HepG2 (cell line): ENCODE measurements at regions not wholly inside any gene's neighbourhood (a gene's known extent, or its start where the extent isn't known, plus 50 kb on each side); places are given as distances from the start of the nearest gene placed in this dataset.
"Not testable (repeated sequence)": the region's sequence is repeated elsewhere in the genome, so short reads cannot be mapped to it uniquely, and the experiment has no call there.

Source experiments
- ATAC-seq: fragments of 200-7000 bp; cut with Tn5 transposase; 3 replicates; pipeline ENCODE4 v1.9.1; 2020; ENCODE audit warnings: mild to moderate bottlenecking, moderate library complexity
- BruUV-seq: library from RNA; stranded (reverse); fragments of 400-500 nt; replicated peaks from 2 replicates; lab custom pipeline; 2021; lab: Mats Ljungman, UMichigan
- CTCF ChIA-PET: fragments of 300-600 bp; formaldehyde crosslinking; extraction: SDS; loops from one replicate; lab custom pipeline; 2021; ENCODE audit warnings: low total read pairs, inconsistent platforms, low intra/inter-chr PET ratio; lab: Yijun Ruan, JAX
- POLR2A ChIA-PET: fragments of 350-600 bp; sonication (Branson Sonifier 250); formaldehyde crosslinking; loops from one replicate; lab custom pipeline; 2020; ENCODE audit warnings: antibody characterized with exemption, inconsistent platforms; lab: Yijun Ruan, JAX
- DNase-seq: peaks from one replicate; pipeline ENCODE4 v3.0.0-alpha.2; 2015; ENCODE audit warnings: low spot score
- FAIRE-seq: peaks from 3 replicates; lab custom pipeline; 2011; peaks lifted over from hg19 to GRCh38; lab: Jason Lieb, UNC
- H2AFZ ChIP-seq: one replicate; pipeline ENCODE4 v1.6.1; 2011; ENCODE audit warnings: low read length, inconsistent platforms
- H3K27ac ChIP-seq: fragments of 300-600 bp; 3 replicates; pipeline ENCODE4 v1.8.0; 2011; ENCODE audit warnings: mixed run types, mild to moderate bottlenecking, mixed read lengths, low read length, inconsistent platforms; ENCODE audit not compliant: insufficient read depth; ENCODE audit errors: extremely low read length
- H3K27me3 ChIP-seq, 2 experiments: fragments of 200-600 bp in 1 of 2; 2 replicates in 1 of 2; 3 replicates in 1 of 2; pipeline versions ENCODE4 v1.6.0 to v1.8.0; 2011; ENCODE audit warnings: low read length in 2 of 2, mild to moderate bottlenecking in 2 of 2, moderate library complexity in 2 of 2, inconsistent platforms in 1 of 2; ENCODE audit not compliant: insufficient read depth in 2 of 2, control insufficient read depth in 1 of 2
- H3K36me3 ChIP-seq, 2 experiments: fragments of 200-600 bp in 1 of 2; replicated peaks in 1 of 2; 2 replicates in 1 of 2; 3 replicates in 1 of 2; pipeline versions ENCODE4 v1.5.1 to v1.8.0; 2011; ENCODE audit warnings: low read length in 2 of 2, inconsistent platforms in 1 of 2; ENCODE audit not compliant: insufficient read depth in 2 of 2, control insufficient read depth in 1 of 2
- H3K4me1 ChIP-seq: 2 replicates; pipeline ENCODE4 v1.5.1; 2012; ENCODE audit warnings: low read length, inconsistent platforms; ENCODE audit not compliant: insufficient read depth
- H3K4me2 ChIP-seq: 2 replicates; pipeline ENCODE4 v1.6.0; 2011; ENCODE audit warnings: low read depth, low read length, inconsistent platforms
- H3K4me3 ChIP-seq, 3 experiments: fragments of 200-600 bp in 1 of 3; sonication (generic), shearing (Covaris generic) in 1 of 3; replicated peaks in 1 of 3; 2 replicates each; pipeline ENCODE4 v1.5.1; 2011 to 2016; ENCODE audit warnings: low read length in 3 of 3, inconsistent platforms in 2 of 3, low read depth in 2 of 3, mild to moderate bottlenecking in 2 of 3, control low read depth in 1 of 3, mixed read lengths in 1 of 3; ENCODE audit not compliant: insufficient read depth in 1 of 3
- H3K79me2 ChIP-seq: one replicate; pipeline ENCODE4 v1.6.1; 2011; ENCODE audit warnings: low read length, inconsistent platforms; ENCODE audit not compliant: insufficient read depth
- H3K9ac ChIP-seq: 2 replicates; pipeline ENCODE4 v1.6.0; 2011; ENCODE audit warnings: mild to moderate bottlenecking, low read depth, low read length, inconsistent platforms; ENCODE audit not compliant: insufficient read depth
- H3K9me3 ChIP-seq: 2 replicates; pipeline ENCODE4 v1.5.1; 2012; ENCODE audit warnings: mild to moderate bottlenecking, low read length
- H4K20me1 ChIP-seq: 2 replicates; pipeline ENCODE4 v1.6.0; 2011; ENCODE audit warnings: inconsistent platforms, mild to moderate bottlenecking, low read length, moderate library complexity; ENCODE audit not compliant: insufficient read depth
- WGBS: methylation state at CpG from one replicate; pipeline ENCODE4 v1.1.6; 2017; ENCODE audit warnings: low lambda C conversion rate; 5-methylcytosine and 5-hydroxymethylcytosine counted together
- in situ Hi-C: cut with HindIII; loops from 2 replicates; pipeline ENCODE4 v1.10.0; 2017; ENCODE audit warnings: low pct_unique_long_range_greater_than_20kb; ENCODE audit not compliant: extremely low pct_ligation_motif_present
- intact Hi-C: fragments of 100-400 bp; cut with micrococcal nuclease; formaldehyde crosslinking; loops from one replicate; pipeline ENCODE4 v1.10.0; 2022; ENCODE audit not compliant: unreplicated experiment

DNA sequence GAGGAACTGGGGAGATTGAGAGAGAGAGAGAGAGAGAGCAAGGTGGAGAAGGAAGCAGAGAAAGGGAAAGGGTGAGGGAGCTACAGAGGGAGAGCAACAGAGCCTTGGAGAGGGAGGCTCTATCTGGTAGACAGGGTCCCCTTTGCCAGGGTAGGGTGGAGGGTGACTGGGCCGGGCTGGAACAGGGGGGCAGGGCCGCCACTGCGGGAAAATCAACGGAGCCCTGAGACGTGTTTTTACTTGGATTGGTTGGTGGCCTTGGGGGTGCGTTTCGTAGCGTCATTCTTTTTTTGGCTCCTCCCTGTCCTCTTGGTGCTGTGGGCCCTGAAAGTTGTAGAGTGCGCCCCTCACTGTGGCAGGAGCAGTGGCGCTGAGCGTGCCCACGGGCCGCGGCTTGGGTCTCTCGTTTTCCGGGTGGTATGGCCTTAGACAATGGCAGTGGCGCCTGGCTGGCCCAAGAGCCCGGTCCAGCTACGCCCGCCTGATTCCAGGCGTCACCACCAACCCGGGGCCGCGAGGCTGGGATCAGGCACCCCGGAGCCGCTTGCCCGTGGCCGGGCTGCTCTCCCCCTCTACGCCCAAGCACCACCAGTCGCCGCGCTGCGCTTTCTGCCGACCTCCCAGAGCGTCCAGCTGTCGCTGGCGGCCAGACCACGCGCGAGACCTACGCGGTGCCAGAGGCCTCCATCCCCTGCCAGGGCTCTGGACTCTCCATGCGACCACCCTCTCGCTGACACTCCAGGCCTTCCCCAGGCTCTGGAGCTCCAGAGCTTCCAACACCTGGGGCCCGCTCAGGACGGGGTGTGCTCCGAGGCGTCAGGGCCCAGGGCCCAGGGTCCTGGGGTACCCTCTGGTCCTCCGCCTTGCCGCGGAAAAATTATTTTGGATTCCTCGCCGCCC is 443.8 kb upstream of the DEFB115 start:
- 70% methylated on average over 53 of the region's 53 CpGs for WGBS
- H3K79me2 ChIP-seq, H3K4me2 ChIP-seq, FAIRE-seq, CTCF ChIA-PET, H3K36me3 ChIP-seq, H3K9ac ChIP-seq, H3K27me3 ChIP-seq, H3K27ac ChIP-seq, H3K4me3 ChIP-seq, DNase-seq, BruUV-seq, H4K20me1 ChIP-seq, H2AFZ ChIP-seq, H3K4me1 ChIP-seq, in situ Hi-C loops, intact Hi-C loops, POLR2A ChIA-PET: not testable (repeated sequence)
- H3K9me3 ChIP-seq = peaks cover 31% of the 10 kb centered on the region
- ATAC-seq = peak; percentile 36

DNA sequence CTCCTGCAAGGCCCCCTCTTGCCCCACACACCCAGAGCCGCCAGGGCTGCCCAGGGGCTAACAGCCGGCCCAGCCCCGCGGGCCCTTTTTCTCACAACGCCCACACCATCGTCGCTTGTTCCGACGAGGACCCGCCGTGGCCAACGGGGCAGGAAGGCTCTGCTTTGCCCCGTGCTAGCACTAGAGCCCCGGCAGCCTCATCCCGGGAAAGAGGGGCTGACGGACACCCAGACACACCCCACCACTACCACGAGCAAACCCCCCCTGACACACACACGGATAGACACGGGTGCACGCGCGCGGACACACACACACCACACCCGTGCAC is 443.2 kb upstream of the DEFB115 start:
- ATAC-seq = peak; percentile 45
- H3K36me3 ChIP-seq, H2AFZ ChIP-seq, CTCF ChIA-PET, H3K4me1 ChIP-seq, H3K4me2 ChIP-seq, intact Hi-C loops, in situ Hi-C loops, H3K4me3 ChIP-seq, H3K27me3 ChIP-seq, BruUV-seq, H3K27ac ChIP-seq, POLR2A ChIA-PET, DNase-seq, FAIRE-seq, H4K20me1 ChIP-seq, H3K9ac ChIP-seq, H3K79me2 ChIP-seq: not testable (repeated sequence)
- WGBS = 60% methylated on average over 24 of the region's 24 CpGs
- H3K9me3 ChIP-seq = peaks cover 31% of the 10 kb centered on the region

DNA sequence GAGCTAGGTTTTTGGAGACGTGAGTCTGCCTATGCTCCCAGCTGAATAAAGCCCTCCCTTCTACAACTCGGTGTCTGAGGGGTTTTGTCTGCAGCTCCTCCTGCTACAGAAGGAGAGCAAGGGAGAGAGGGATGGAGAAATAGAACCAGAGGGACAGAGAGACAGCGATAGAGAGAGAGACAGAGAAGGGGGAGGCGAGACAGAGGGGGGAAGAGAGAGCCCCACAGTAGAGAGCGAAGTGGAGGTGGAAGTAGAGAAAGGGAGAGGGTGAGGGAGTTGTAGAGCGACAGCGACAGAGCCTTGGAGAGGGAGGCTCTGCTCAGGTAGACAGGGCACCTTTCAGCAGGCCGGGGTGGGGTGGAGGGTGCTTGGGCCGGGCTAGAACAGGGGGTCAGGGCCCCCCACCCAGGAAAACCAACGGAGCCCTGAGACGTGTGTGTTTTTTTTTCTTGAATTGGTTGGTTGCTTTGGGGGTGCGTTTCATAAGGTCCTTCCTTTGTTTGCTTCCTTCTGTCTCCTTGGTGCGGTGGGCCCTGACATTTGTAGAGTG is 442.4 kb upstream of the DEFB115 start:
- POLR2A ChIA-PET, H3K27ac ChIP-seq, DNase-seq, H3K9ac ChIP-seq, H3K79me2 ChIP-seq, H3K4me3 ChIP-seq, BruUV-seq, intact Hi-C loops, H3K4me1 ChIP-seq, FAIRE-seq, H2AFZ ChIP-seq, in situ Hi-C loops, H3K27me3 ChIP-seq, H3K4me2 ChIP-seq, CTCF ChIA-PET, H4K20me1 ChIP-seq, H3K36me3 ChIP-seq: not testable (repeated sequence)
- peak; percentile 35 for ATAC-seq
- peaks cover 33% of the 10 kb centered on the region for H3K9me3 ChIP-seq
- 37% methylated on average over 13 of the region's 13 CpGs for WGBS
